GM21825 (cell line): ENCODE measurements at regions not wholly inside any gene's neighbourhood (a gene's known extent, or its start where the extent isn't known, plus 50 kb on each side); places are given as distances from the start of the nearest gene placed in this dataset.
"Not testable (repeated sequence)": the region's sequence is repeated elsewhere in the genome, so short reads cannot be mapped to it uniquely, and the experiment has no call there.

ENCODE experiments used
- ATAC-seq: cut with Tn5 transposase; IDR thresholded peaks from one replicate; pipeline ENCODE4 v1.9.1; 2021; ENCODE audit warnings: mild to moderate bottlenecking, moderate library complexity; ENCODE audit not compliant: unreplicated experiment

GRCh38 chr13:85140192-85140591 is 659.0 kb downstream of the SLITRK6 start:
- no peak for ATAC-seq

- no peak for ATAC-seq
Observed at GRCh38 chr13:85137516-85137915, 661.7 kb downstream of the SLITRK6 start.

GRCh38 chr13:85132986-85133385 is 666.2 kb downstream of the SLITRK6 start:
- no peak for ATAC-seq

GRCh38 chr13:85123501-85123900 is 675.7 kb downstream of the SLITRK6 start:
- not testable (repeated sequence) for ATAC-seq

GRCh38 chr13:85108356-85108755 is 690.9 kb downstream of the SLITRK6 start:
- no peak for ATAC-seq

- no peak for ATAC-seq
Observed at GRCh38 chr13:85099245-85099644, 700.0 kb downstream of the SLITRK6 start.

- ATAC-seq = no peak
Observed at GRCh38 chr13:85095418-85096272, 703.6 kb downstream of the SLITRK6 start.

GRCh38 chr13:85093808-85094207 is 705.4 kb downstream of the SLITRK6 start:
- no peak for ATAC-seq

- no peak for ATAC-seq
Observed at GRCh38 chr13:85091631-85092234, 707.5 kb downstream of the SLITRK6 start.

- no peak for ATAC-seq
Observed at GRCh38 chr13:85089186-85089585, 710.0 kb downstream of the SLITRK6 start.

GRCh38 chr13:85080691-85081090 is 718.5 kb downstream of the SLITRK6 start:
- no peak for ATAC-seq

GRCh38 chr13:85076343-85076742 is 722.9 kb downstream of the SLITRK6 start:
- no peak for ATAC-seq

GRCh38 chr13:85074543-85075313 is 724.5 kb downstream of the SLITRK6 start:
- no peak for ATAC-seq

GRCh38 chr13:85068231-85068630 is 731.0 kb downstream of the SLITRK6 start:
- ATAC-seq = no peak

GRCh38 chr13:85040215-85040614 is 759.0 kb downstream of the SLITRK6 start:
- no peak for ATAC-seq

GRCh38 chr13:85031771-85032170 is 767.4 kb downstream of the SLITRK6 start:
- ATAC-seq = no peak

- ATAC-seq = no peak
Observed at GRCh38 chr13:85028035-85028434, 771.2 kb downstream of the SLITRK6 start.

GRCh38 chr13:85019121-85019520 is 780.1 kb downstream of the SLITRK6 start:
- ATAC-seq = no peak

GRCh38 chr13:85013006-85013405 is 786.2 kb downstream of the SLITRK6 start:
- no peak for ATAC-seq

GRCh38 chr13:85009447-85009846 is 789.8 kb downstream of the SLITRK6 start:
- no peak for ATAC-seq

- no peak for ATAC-seq
Observed at GRCh38 chr13:84999252-84999651, 800.0 kb downstream of the SLITRK6 start.

- no peak for ATAC-seq
Observed at GRCh38 chr13:84998681-84999080, 800.5 kb downstream of the SLITRK6 start.
